ENCODE measurements at regions not wholly inside any gene's neighbourhood (a gene's known extent, or its start where the extent isn't known, plus 50 kb on each side); places are given as distances from the start of the nearest gene placed in this dataset.

DNA sequence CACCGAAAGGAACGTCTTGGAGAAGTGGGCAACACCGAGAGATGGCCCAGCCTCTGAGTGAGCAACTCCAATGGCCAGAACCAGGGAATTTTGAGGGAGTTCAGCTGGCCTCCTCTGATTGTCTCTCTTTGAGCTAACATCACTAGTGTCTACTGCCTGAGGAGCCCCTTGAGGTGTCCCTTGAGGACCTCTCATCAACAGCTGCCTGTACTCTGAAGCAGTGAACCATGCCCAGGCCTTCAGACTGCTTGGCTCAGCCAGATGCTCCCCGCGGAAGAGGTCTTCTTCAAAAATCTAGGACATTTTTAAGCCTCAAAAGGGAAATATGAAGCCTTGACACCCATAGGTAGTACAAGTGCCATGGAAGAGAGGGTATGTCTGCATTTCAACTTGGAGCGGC, 430.4 kb downstream of the TXNL1 start:
- Histone ChIP-seq H3K9me3 (ENCODE audit: insufficient read depth, low read length) (peaks cover 4% of the 10 kb centered on the region; the same call in 1 of the 2 replicates), H3F3A (ENCODE audit: insufficient read depth) (no peaks in the 10 kb centered on the region), H4K20me1 (ENCODE audit: low read depth, low read length) (no peaks in the 10 kb centered on the region), H3K27ac (ENCODE audit: low read depth, low read length) (no peak overlapping the region), H3K9me2 (replicated peaks; ENCODE audit: insufficient read depth, low read length) (no peaks in the 10 kb centered on the region), H3K79me2 (ENCODE audit: insufficient read depth, low read length) (no peaks in the 10 kb centered on the region), H3K4me2 (ENCODE audit: low read depth, low read length, poor library complexity, severe bottlenecking) (no peak overlapping the region), H3K9ac (ENCODE audit: low read length) (no peak overlapping the region), H3K4me3 (ENCODE audit: insufficient read depth, low read length, poor library complexity, severe bottlenecking) (no peak overlapping the region), H2AFZ (ENCODE audit: low read depth, low read length, severe bottlenecking) (no peak overlapping the region), H3K27me3 (ENCODE audit: low read length) (peaks cover 2% of the 10 kb centered on the region; the same call in 1 of the 2 replicates), H3K36me3 (ENCODE audit: low read length) (no peaks in the 10 kb centered on the region)
- TF ChIP-seq, protein P1, sequence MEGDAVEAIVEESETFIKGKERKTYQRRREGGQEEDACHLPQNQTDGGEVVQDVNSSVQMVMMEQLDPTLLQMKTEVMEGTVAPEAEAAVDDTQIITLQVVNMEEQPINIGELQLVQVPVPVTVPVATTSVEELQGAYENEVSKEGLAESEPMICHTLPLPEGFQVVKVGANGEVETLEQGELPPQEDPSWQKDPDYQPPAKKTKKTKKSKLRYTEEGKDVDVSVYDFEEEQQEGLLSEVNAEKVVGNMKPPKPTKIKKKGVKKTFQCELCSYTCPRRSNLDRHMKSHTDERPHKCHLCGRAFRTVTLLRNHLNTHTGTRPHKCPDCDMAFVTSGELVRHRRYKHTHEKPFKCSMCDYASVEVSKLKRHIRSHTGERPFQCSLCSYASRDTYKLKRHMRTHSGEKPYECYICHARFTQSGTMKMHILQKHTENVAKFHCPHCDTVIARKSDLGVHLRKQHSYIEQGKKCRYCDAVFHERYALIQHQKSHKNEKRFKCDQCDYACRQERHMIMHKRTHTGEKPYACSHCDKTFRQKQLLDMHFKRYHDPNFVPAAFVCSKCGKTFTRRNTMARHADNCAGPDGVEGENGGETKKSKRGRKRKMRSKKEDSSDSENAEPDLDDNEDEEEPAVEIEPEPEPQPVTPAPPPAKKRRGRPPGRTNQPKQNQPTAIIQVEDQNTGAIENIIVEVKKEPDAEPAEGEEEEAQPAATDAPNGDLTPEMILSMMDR (IDR thresholded peaks at IDR 0.05; ENCODE audit: insufficient read depth, low read length, poor library complexity, severe bottlenecking) = no peak
- no peak for TF ChIP-seq EZH2phosphoT487 (conservative IDR thresholded peaks at IDR 0.05; ENCODE audit: low read length)

DNA sequence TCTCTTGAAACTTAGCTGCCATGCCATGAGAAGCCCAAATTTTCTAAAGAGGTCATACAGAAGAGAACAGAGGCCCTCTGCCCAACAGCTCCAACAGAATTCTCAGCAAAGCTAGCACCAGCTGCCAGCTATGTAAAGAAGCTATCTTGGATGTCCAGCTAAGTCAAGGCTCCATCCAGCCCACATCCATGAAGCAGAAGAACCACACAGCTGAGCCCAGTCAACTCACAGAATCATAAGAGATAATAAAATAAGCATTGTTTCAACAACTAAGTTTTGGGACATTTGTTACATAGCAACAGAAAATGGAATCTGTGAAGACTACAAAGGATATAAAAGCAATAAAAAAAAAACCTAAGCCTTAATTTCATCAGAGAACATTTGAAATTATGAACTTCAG, 434.3 kb downstream of the TXNL1 start:
- Histone ChIP-seq H3K36me3 (ENCODE audit: low read length) (no peaks in the 10 kb centered on the region), H3K9me2 (replicated peaks; ENCODE audit: insufficient read depth, low read length) (no peaks in the 10 kb centered on the region), H3K27me3 (ENCODE audit: low read length) (peaks cover 2% of the 10 kb centered on the region; the same call in 1 of the 2 replicates), H3K4me3 (ENCODE audit: insufficient read depth, low read length, poor library complexity, severe bottlenecking) (no peak overlapping the region), H3K9ac (ENCODE audit: low read length) (no peak overlapping the region), H3K4me2 (ENCODE audit: low read depth, low read length, poor library complexity, severe bottlenecking) (no peak overlapping the region), H4K20me1 (ENCODE audit: low read depth, low read length) (no peaks in the 10 kb centered on the region), H3K9me3 (ENCODE audit: insufficient read depth, low read length) (peaks cover 4% of the 10 kb centered on the region; the same call in 1 of the 2 replicates), H3F3A (ENCODE audit: insufficient read depth) (no peaks in the 10 kb centered on the region), H3K79me2 (ENCODE audit: insufficient read depth, low read length) (no peaks in the 10 kb centered on the region), H2AFZ (ENCODE audit: low read depth, low read length, severe bottlenecking) (no peak overlapping the region), H3K27ac (ENCODE audit: low read depth, low read length) (no peak overlapping the region)
- TF ChIP-seq, protein P1 (IDR thresholded peaks at IDR 0.05; ENCODE audit: insufficient read depth, low read length, poor library complexity, severe bottlenecking) = no peak
- no peak for TF ChIP-seq EZH2phosphoT487 (conservative IDR thresholded peaks at IDR 0.05; ENCODE audit: low read length)

DNA sequence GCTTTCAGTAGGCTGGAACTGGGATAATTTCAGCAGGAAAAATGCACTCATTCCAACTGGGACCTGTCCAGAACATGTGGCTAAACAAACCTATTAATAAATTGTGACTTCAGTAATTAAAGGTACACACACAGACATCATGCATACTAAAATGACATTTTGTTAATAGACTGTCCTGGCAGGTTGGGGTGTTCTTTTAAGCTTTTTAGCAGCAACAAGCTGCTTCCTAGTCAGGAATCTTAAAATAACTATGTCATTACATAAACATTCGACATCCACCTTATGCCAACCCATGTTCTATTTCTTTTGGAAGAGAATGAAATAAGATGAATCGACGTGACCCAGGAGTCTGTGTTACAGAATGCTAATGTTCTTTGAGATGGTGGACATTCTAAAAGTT, 435.7 kb downstream of the TXNL1 start:
- H3K4me3 ChIP-seq (ENCODE audit: insufficient read depth, low read length, poor library complexity, severe bottlenecking) = no peak overlapping the region
- no peaks in the 10 kb centered on the region for H3K79me2 ChIP-seq (ENCODE audit: insufficient read depth, low read length)
- TF ChIP-seq, protein P1 (IDR thresholded peaks at IDR 0.05; ENCODE audit: insufficient read depth, low read length, poor library complexity, severe bottlenecking) = no peak
- no peak for TF ChIP-seq EZH2phosphoT487 (conservative IDR thresholded peaks at IDR 0.05; ENCODE audit: low read length)

More for the DNA sequence above, 435.7 kb downstream of the TXNL1 start:
- H3K9ac ChIP-seq (ENCODE audit: low read length) = no peak overlapping the region
- peaks cover 2% of the 10 kb centered on the region; the same call in 1 of the 2 replicates for H3K27me3 ChIP-seq (ENCODE audit: low read length)
- peaks cover 4% of the 10 kb centered on the region; the same call in 1 of the 2 replicates for H3K9me3 ChIP-seq (ENCODE audit: insufficient read depth, low read length)
- no peak overlapping the region for H3K27ac ChIP-seq (ENCODE audit: low read depth, low read length)
- no peak overlapping the region for H3K4me2 ChIP-seq (ENCODE audit: low read depth, low read length, poor library complexity, severe bottlenecking)
- no peaks in the 10 kb centered on the region for H4K20me1 ChIP-seq (ENCODE audit: low read depth, low read length)
- H3K36me3 ChIP-seq (ENCODE audit: low read length) = no peaks in the 10 kb centered on the region
- no peaks in the 10 kb centered on the region for H3F3A ChIP-seq (ENCODE audit: insufficient read depth)
- H3K9me2 ChIP-seq (replicated peaks; ENCODE audit: insufficient read depth, low read length) = no peaks in the 10 kb centered on the region
- no peak overlapping the region for H2AFZ ChIP-seq (ENCODE audit: low read depth, low read length, severe bottlenecking)

Data from SU-DHL-6 (cell line).